NT2/D1 (cell line): ENCODE measurements at regions not wholly inside any gene's neighbourhood (a gene's known extent, or its start where the extent isn't known, plus 50 kb on each side); places are given as distances from the start of the nearest gene placed in this dataset.

Experiments used
- DNase-seq: peaks from one replicate; pipeline ENCODE4 v3.0.0-alpha.2; 2011; ENCODE audit warnings: low read depth, low spot score
- H3K27me3 ChIP-seq: 2 replicates; pipeline ENCODE4 v1.6.0; 2011; ENCODE audit warnings: mild to moderate bottlenecking; ENCODE audit not compliant: insufficient read length, insufficient read depth
- H3K36me3 ChIP-seq: 2 replicates; pipeline ENCODE4 v1.6.1; 2011; ENCODE audit warnings: mild to moderate bottlenecking, low read length, mixed read lengths; ENCODE audit not compliant: insufficient read depth, insufficient read length
- H3K4me1 ChIP-seq: 2 replicates; pipeline ENCODE4 v1.5.1; 2011; ENCODE audit not compliant: insufficient read depth, insufficient read length
- H3K4me3 ChIP-seq: 2 replicates; pipeline ENCODE4 v1.5.1; 2011; ENCODE audit warnings: low read depth; ENCODE audit not compliant: insufficient read length
- H3K9ac ChIP-seq: 2 replicates; pipeline ENCODE4 v1.6.0; 2011; ENCODE audit warnings: low read depth; ENCODE audit not compliant: insufficient read length
- H3K9me3 ChIP-seq: 2 replicates; pipeline ENCODE4 v1.5.1; 2011; ENCODE audit warnings: mild to moderate bottlenecking, low read length; ENCODE audit not compliant: insufficient read depth
- SUZ12 ChIP-seq: IDR thresholded peaks from 2 replicates; pipeline ENCODE4 v1.6.1; 2011; ENCODE audit not compliant: insufficient read length, insufficient read depth; ENCODE audit errors: extremely low read depth
- YY1 ChIP-seq: IDR thresholded peaks from 2 replicates; pipeline ENCODE4 v1.6.1; 2011; ENCODE audit not compliant: insufficient read length, insufficient read depth
- ZNF274 ChIP-seq: IDR thresholded peaks from 2 replicates; pipeline ENCODE4 v1.6.1; 2011; ENCODE audit warnings: mild to moderate bottlenecking, low read depth, low read length

DNA sequence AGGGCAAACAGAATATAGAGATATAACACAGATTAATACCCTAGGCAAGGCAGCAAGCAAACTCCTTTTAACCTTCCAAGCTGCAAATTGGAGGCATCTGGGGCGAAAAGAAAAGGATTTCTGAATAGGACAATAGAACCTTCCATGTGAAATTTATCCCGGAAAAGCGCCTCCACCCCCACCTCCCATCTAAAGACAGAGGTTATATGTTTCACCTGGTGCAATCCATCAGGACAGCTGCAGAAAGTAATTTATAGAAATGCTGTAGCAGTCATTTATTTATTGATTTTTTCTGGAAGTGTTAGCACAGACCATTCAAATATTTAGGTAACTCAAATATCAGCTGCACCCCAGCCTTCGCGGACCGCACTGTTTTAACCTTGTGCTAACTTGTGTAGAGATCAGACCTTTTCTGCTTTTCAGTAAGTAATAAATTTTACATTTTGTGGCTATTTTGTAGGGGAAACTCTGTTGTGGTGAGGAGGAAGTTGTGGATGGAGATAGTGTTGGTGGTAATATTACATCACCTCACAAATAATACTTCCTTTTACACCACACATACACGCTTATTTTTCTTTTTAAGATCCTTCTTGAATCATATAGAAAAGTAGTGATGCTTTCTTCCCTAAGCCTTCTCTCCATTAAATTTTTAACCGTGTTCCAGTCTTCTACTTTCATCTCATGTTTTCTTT lies 919.3 kb upstream of the CDH2 start:
- H3K36me3 ChIP-seq, result no peaks in the 10 kb centered on the region
- no peaks in the 10 kb centered on the region for H3K4me1 ChIP-seq
- no peak for TF ChIP-seq YY1
- no peak for TF ChIP-seq ZNF274
- no peak for TF ChIP-seq SUZ12
- H3K9me3 ChIP-seq, result no peaks in the 10 kb centered on the region
- no peak overlapping the region for H3K4me3 ChIP-seq
- no peak overlapping the region for H3K9ac ChIP-seq
- no peaks in the 10 kb centered on the region for H3K27me3 ChIP-seq
- DNase-seq, result no peak

DNA sequence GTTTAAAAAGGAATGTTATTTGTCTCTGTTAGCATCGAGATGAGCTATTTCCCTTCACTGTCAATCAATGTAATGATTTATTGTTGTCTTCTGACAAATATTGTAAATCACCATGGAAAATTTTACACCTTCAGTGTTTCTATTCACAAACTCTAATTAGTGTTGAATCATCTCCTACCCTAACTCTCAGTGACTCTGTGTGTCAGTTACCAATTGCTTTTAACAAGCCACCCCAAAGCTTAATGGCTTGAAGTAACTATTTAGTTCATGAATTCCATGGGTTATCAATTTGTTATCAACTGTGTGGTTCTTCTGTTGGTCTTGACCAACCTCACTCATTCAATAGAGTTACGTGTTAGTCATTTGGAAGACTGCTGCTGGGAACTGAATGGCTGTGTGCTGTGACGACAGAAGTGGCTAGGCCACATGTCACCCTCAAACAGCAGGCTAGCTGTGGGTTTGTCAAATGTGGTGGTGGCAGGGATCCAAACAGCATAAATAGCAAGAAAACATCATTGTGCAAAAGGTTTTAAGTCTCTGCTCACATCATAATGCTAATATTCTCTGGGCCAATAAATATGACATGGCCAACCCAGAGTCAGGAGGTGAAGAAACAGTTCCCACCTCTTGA lies 910.8 kb upstream of the CDH2 start:
- DNase-seq, result no peak
- TF ChIP-seq ZNF274 (no peak), YY1 (no peak), SUZ12 (no peak)

DNA sequence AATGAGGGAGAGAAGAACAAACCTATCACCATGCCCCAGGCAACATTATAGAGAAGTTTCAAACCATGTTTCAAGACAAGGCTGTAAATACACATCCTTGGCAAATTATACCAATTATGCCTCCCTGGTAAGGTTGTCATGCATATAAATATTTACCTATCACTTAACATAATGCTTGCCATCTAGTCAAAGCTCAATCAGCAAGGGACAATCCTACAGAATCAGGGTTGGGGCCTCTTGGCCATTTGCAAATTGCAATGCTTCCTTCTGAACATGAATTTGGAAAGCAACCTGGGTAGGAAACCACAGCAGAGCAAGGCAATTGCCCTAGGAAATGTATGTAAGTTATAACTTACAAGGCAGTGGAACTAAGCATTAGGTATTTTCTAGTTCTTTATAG lies 907.2 kb upstream of the CDH2 start:
- Histone ChIP-seq H3K9me3 (no peaks in the 10 kb centered on the region), H3K9ac (no peak overlapping the region), H3K27me3 (no peaks in the 10 kb centered on the region), H3K4me3 (no peak overlapping the region), H3K4me1 (no peaks in the 10 kb centered on the region), H3K36me3 (no peaks in the 10 kb centered on the region)
- DNase-seq, result no peak
- TF ChIP-seq SUZ12, result no peak
- TF ChIP-seq YY1, result no peak
- no peak for TF ChIP-seq ZNF274

More for the DNA sequence above, 910.8 kb upstream of the CDH2 start:
- Histone ChIP-seq H3K36me3 (no peaks in the 10 kb centered on the region), H3K9ac (no peak overlapping the region), H3K9me3 (no peaks in the 10 kb centered on the region), H3K4me3 (no peak overlapping the region), H3K27me3 (no peaks in the 10 kb centered on the region), H3K4me1 (no peaks in the 10 kb centered on the region)

DNA sequence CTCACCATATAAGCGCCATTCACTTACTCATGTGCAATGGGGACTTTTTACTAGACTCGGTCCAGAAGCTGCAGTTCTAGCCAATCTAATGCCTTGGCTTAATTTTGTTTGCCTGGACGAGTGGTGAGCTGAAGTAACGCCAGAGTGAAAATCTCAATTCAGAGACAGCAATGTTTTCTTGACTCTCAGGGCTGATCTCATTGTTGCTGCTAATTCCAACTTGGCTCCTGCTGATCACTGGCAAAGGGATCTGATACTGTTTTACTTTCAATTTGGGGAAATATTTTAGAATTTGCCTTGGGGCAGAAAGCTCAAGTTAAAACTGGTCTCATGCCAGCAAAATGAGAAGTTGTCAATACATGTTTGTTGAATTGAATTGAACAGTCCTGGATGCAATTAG lies 906.6 kb upstream of the CDH2 start:
- Histone ChIP-seq H3K9me3 (no peaks in the 10 kb centered on the region), H3K36me3 (no peaks in the 10 kb centered on the region), H3K4me1 (no peaks in the 10 kb centered on the region), H3K27me3 (no peaks in the 10 kb centered on the region), H3K9ac (no peak overlapping the region), H3K4me3 (no peak overlapping the region)
- DNase-seq, result no peak
- TF ChIP-seq YY1 (no peak), SUZ12 (no peak), ZNF274 (no peak)

DNA sequence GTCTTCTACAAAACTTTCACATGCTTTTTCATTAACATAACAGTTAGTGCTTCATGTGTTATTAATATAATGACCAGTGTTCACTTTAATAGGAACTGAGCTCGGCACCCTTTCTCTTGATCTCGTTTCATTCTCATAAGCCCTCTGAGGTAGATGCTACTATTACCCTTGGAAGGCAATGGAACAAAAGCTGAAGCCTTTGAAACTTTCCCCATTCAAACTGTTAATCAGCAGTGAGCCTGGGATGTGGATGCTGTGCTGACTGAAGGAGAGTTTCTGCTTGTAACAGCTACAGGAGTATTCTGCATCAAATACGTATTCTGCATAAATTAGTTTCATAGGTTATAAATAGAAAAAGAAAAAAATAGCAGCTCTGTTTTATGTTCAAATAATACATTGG lies 904.0 kb upstream of the CDH2 start:
- no peak overlapping the region for H3K4me3 ChIP-seq
- H3K9ac ChIP-seq, result no peak overlapping the region
- no peaks in the 10 kb centered on the region for H3K27me3 ChIP-seq
- TF ChIP-seq SUZ12 (no peak), YY1 (no peak), ZNF274 (no peak)
- DNase-seq, result no peak
- H3K36me3 ChIP-seq, result no peaks in the 10 kb centered on the region
- no peaks in the 10 kb centered on the region for H3K4me1 ChIP-seq
- H3K9me3 ChIP-seq, result no peaks in the 10 kb centered on the region

DNA sequence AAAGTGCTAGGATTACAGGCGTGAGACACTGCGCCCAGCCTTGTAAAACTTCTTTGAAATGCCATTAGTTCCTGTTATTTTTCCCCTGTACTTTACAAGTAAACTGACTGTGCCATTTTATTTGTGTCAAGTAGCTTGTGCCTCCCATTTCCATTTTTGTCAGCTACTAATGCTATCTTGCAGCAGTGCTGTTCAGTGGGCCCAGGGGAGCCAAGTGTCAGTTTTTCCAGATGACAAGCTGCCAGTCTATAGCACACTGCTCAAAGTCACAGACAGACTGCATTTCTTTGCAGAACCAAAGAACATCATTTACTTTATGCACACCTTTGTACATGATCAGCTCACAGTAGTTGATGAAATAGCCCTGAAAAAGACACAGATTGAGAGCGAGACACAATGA lies 901.3 kb upstream of the CDH2 start:
- Histone ChIP-seq H3K9ac (no peak overlapping the region), H3K4me3 (no peak overlapping the region), H3K4me1 (no peaks in the 10 kb centered on the region), H3K36me3 (no peaks in the 10 kb centered on the region), H3K9me3 (no peaks in the 10 kb centered on the region), H3K27me3 (no peaks in the 10 kb centered on the region)
- DNase-seq, result no peak
- no peak for TF ChIP-seq SUZ12
- TF ChIP-seq YY1, result no peak
- no peak for TF ChIP-seq ZNF274

DNA sequence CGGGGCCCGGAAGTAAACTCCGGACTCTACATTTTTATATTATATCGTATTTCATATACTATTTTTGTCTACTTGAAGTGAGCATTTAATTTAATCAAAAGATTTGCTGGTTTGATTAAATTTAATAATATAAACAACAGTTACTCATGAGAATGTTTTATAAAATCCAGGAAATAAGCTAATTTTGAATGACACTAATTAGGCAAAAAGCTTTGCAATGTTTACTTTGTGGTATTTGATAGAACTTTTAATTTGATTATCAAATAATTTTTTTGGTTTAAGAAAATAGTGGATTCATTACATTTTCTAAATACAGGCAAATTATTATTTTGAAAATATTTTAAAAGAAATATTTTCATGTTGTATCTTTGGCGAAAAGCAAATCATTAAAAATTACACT lies 900.4 kb upstream of the CDH2 start:
- H3K36me3 ChIP-seq, result no peaks in the 10 kb centered on the region
- H3K27me3 ChIP-seq, result no peaks in the 10 kb centered on the region
- H3K9ac ChIP-seq, result no peak overlapping the region
- no peaks in the 10 kb centered on the region for H3K9me3 ChIP-seq
- DNase-seq, result no peak
- TF ChIP-seq YY1, result no peak
- TF ChIP-seq SUZ12, result no peak
- TF ChIP-seq ZNF274, result no peak
- no peaks in the 10 kb centered on the region for H3K4me1 ChIP-seq
- H3K4me3 ChIP-seq, result no peak overlapping the region

DNA sequence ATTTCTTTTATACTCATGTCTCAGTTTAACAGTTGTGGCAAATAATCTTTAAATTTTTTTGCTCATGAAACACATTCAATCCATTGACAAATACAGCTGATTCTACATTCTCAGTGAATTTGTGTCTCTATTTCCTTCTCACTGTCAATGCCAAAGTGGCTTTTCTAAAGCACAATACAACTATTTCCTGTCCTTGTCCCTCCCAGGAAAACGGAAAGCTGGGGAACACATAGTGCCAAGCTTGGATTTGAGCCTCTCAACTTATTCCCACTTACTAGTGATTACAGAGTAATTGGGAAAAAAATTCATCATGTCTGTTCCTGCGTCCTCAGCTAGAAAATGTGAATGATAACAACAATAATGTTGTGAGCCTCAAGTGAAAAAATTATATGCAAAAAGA lies 899.7 kb upstream of the CDH2 start:
- no peaks in the 10 kb centered on the region for H3K27me3 ChIP-seq
- H3K9ac ChIP-seq, result no peak overlapping the region
- no peaks in the 10 kb centered on the region for H3K36me3 ChIP-seq
- no peak for DNase-seq
- TF ChIP-seq SUZ12 (no peak), ZNF274 (no peak), YY1 (no peak)
- H3K4me1 ChIP-seq, result no peaks in the 10 kb centered on the region
- H3K4me3 ChIP-seq, result no peak overlapping the region
- no peaks in the 10 kb centered on the region for H3K9me3 ChIP-seq
